Natural killer cell (primary cell): ENCODE measurements at regions not wholly inside any gene's neighbourhood (a gene's known extent, or its start where the extent isn't known, plus 50 kb on each side); places are given as distances from the start of the nearest gene placed in this dataset.

Experiments
- ATAC-seq, 3 donors: fragments of 150-1000 bp in 2 of 3; fragments of 200-7000 bp in 1 of 3; cut with Tn5 transposase; 1 replicate in 1 of 3; 2 replicates in 2 of 3; pipeline ENCODE4 v1.10.0; 2021; ENCODE audit warnings: mild to moderate bottlenecking in 2 of 3, moderate library complexity in 2 of 3
- DNase-seq, 2 donors: peaks; one replicate each; pipeline versions ENCODE4 v3.0.0 to v3.0.0-alpha.2; 2013 to 2021; ENCODE audit warnings: mixed read lengths in 1 of 2
- H3K27ac ChIP-seq: one replicate; pipeline ENCODE4 v1.5.1; 2013; ENCODE audit warnings: mild to moderate bottlenecking, low read length
- H3K27me3 ChIP-seq: one replicate; pipeline ENCODE4 v1.6.1; 2013; ENCODE audit warnings: low read length; ENCODE audit not compliant: control insufficient read depth, insufficient read depth
- H3K36me3 ChIP-seq: one replicate; pipeline ENCODE4 v1.6.1; 2013; ENCODE audit warnings: low read length; ENCODE audit not compliant: control insufficient read depth, insufficient read depth
- H3K4me1 ChIP-seq: one replicate; pipeline ENCODE4 v1.6.1; 2013; ENCODE audit warnings: low read length; ENCODE audit not compliant: control insufficient read depth, insufficient read depth
- H3K4me3 ChIP-seq: one replicate; pipeline ENCODE4 v1.5.1; 2013; ENCODE audit warnings: low read length
- H3K9me3 ChIP-seq: one replicate; pipeline ENCODE4 v1.6.1; 2013; ENCODE audit warnings: low read length; ENCODE audit not compliant: control insufficient read depth, insufficient read depth
- H3K27ac Mint-ChIP-seq, 2 donors: one replicate each; pipeline ENCODE4 v1.8.0; 2022; ENCODE audit warnings: mild to moderate bottlenecking in 2 of 2, mixed read lengths in 2 of 2, moderate library complexity in 1 of 2
- H3K27me3 Mint-ChIP-seq, 2 donors: one replicate each; pipeline ENCODE4 v1.8.0; 2022; ENCODE audit warnings: low read depth in 2 of 2, mixed read lengths in 2 of 2
- H3K36me3 Mint-ChIP-seq: one replicate; pipeline ENCODE4 v1.8.0; 2022; ENCODE audit warnings: mixed read lengths
- H3K4me1 Mint-ChIP-seq, 2 donors: one replicate each; pipeline ENCODE4 v1.8.0; 2022; ENCODE audit warnings: mixed read lengths in 2 of 2
- H3K4me3 Mint-ChIP-seq: one replicate; pipeline ENCODE4 v1.8.0; 2022; ENCODE audit warnings: mild to moderate bottlenecking, moderate library complexity, mixed read lengths
- H3K9me3 Mint-ChIP-seq, 2 donors: one replicate each; pipeline ENCODE4 v1.8.0; 2022; ENCODE audit warnings: mixed read lengths in 2 of 2
- whole genome bisulfite sequencing: methylation state at CpG from one replicate; pipeline ENCODE4 v1.1.7; 2013; ENCODE audit warnings: missing lambda C conversion rate; ENCODE audit not compliant: insufficient coverage; 5-methylcytosine and 5-hydroxymethylcytosine counted together
- intact Hi-C: fragments of 100-400 bp; cut with micrococcal nuclease; formaldehyde crosslinking; loops from one replicate; pipeline ENCODE4 v1.14.2; 2022
- TF ChIP-seq, protein P1 (sequence below): fragments of 200-600 bp; IDR thresholded peaks from one replicate; pipeline ENCODE4 v1.8.0; 2022; ENCODE audit warnings: antibody characterized with exemption

DNA sequence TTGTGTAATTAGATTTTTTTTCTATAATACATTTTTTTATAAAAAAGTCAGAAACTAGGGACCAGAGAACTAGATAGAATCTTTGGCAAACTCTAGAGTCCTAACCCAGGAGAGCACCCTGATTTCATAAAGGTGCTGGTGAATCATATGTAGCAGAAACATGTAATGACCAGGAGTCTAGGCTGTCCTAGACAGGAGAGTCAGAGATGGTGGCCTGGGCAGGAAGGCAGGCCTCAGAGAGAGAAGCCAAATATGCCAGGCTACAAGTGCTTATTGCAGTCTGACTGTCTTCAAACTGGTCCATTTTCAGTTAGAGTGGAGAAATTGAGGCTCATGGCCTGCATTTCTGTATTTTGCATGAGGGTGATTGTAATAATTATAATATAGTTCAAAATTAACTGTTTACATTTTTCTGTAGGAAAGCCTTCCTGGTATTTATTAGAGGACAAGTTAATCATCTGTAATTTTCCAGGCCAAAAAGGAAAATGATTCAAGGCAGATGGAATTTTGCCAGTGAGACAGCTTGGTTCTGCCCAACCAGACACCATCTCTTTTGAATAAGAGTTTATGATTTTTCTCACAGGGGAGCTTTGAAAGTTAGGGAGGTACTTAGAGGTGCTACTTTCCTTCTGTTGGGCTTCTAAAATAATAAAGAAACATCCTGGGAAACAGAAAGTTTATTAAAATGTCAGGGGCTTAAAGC is 129.8 kb downstream of the S1PR1 start:
- Histone ChIP-seq H3K4me3 (no peak overlapping the region), H3K9me3 (no peaks in the 10 kb centered on the region), H3K36me3 (no peaks in the 10 kb centered on the region), H3K27ac (no peak overlapping the region), H3K27me3 (no peaks in the 10 kb centered on the region), H3K4me1 (peaks cover 6% of the 10 kb centered on the region)
- Mint-ChIP-seq H3K4me3 (no peak overlapping the region), H3K36me3 (no peaks in the 10 kb centered on the region), H3K27ac (no peak overlapping the region), H3K27me3 (no peaks in the 10 kb centered on the region), H3K9me3 (no peaks in the 10 kb centered on the region), H3K4me1 (peaks cover 21 to 22% of the 10 kb centered on the region in 2 donors)
- DNase-seq: no peak
- intact Hi-C loops: no loop called here
- ATAC-seq: no peak
- TF ChIP-seq, protein P1, sequence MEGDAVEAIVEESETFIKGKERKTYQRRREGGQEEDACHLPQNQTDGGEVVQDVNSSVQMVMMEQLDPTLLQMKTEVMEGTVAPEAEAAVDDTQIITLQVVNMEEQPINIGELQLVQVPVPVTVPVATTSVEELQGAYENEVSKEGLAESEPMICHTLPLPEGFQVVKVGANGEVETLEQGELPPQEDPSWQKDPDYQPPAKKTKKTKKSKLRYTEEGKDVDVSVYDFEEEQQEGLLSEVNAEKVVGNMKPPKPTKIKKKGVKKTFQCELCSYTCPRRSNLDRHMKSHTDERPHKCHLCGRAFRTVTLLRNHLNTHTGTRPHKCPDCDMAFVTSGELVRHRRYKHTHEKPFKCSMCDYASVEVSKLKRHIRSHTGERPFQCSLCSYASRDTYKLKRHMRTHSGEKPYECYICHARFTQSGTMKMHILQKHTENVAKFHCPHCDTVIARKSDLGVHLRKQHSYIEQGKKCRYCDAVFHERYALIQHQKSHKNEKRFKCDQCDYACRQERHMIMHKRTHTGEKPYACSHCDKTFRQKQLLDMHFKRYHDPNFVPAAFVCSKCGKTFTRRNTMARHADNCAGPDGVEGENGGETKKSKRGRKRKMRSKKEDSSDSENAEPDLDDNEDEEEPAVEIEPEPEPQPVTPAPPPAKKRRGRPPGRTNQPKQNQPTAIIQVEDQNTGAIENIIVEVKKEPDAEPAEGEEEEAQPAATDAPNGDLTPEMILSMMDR: no peak

DNA sequence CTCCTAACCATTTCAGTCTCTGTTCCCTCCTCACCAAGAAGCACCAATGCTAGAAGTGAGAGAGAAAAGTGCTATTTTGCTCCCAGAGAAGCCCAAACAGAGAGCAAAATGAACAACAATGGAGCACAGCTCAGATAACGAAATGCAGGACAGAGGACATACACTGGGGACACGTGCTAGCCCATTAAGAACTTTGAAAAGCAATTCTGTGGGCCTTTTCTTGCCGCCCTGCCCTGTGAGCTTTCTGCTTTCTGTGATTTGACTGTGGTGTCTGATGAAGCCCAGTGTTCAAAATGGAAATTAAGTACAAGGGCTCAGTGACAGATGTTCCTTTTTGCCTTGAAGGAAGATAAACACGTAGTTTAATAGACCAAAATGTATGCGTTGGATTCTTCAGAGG is 130.8 kb downstream of the S1PR1 start:
- 87% methylated on average over 5 of the region's 5 CpGs for WGBS
- Histone ChIP-seq H3K27me3 (no peaks in the 10 kb centered on the region), H3K27ac (no peak overlapping the region), H3K4me3 (no peak overlapping the region), H3K9me3 (no peaks in the 10 kb centered on the region), H3K36me3 (no peaks in the 10 kb centered on the region), H3K4me1 (peaks cover 6% of the 10 kb centered on the region)
- TF ChIP-seq, protein P1: no peak
- H3K36me3 Mint-ChIP-seq: no peaks in the 10 kb centered on the region
- no peaks in the 10 kb centered on the region for H3K9me3 Mint-ChIP-seq
- no peak overlapping the region for H3K27ac Mint-ChIP-seq
- no peak overlapping the region for H3K4me3 Mint-ChIP-seq
- ATAC-seq (no peak), DNase-seq (no peak)
- H3K4me1 Mint-ChIP-seq: peaks cover 21 to 23% of the 10 kb centered on the region in 2 donors
- intact Hi-C loops: no loop called here
- no peaks in the 10 kb centered on the region for H3K27me3 Mint-ChIP-seq

DNA sequence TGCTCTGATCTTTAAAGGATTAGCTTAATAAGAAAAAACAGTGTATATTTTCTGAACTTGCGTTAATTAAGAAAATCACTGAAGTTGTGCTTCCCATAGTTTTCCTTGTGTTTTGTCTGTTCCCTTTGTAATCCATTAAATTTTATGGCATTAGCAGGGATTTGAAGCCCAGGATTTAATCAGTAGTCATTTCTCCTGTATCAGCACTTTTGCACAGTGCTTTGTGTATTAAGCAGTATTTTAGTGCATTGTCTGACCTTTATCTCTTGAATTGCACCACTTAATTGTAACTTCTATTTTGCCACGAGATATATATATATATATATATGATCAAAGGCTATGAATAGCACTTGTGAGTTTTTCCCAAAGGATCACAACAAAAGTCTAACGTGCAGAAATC is 133.7 kb downstream of the S1PR1 start:
- WGBS: 94% methylated on average over 2 of the region's 3 CpGs
- Mint-ChIP-seq H3K27me3 (no peaks in the 10 kb centered on the region), H3K36me3 (no peaks in the 10 kb centered on the region), H3K4me1 (peaks cover 0 to 11% of the 10 kb centered on the region in 2 donors), H3K4me3 (no peak overlapping the region), H3K27ac (no peak overlapping the region), H3K9me3 (no peaks in the 10 kb centered on the region)
- Histone ChIP-seq H3K4me3 (no peak overlapping the region), H3K27ac (no peak overlapping the region), H3K27me3 (no peaks in the 10 kb centered on the region), H3K4me1 (no peaks in the 10 kb centered on the region), H3K36me3 (no peaks in the 10 kb centered on the region), H3K9me3 (no peaks in the 10 kb centered on the region)
- DNase-seq: no peak
- TF ChIP-seq, protein P1: no peak
- intact Hi-C loops: no loop called here
- ATAC-seq: no peak

GRCh38 chr1:101371259-101371658 is 134.4 kb downstream of the S1PR1 start:
- DNase-seq (no peak), ATAC-seq (peak in 1 of 3 donors; percentile 35)
- intact Hi-C loops: no loop called here
- TF ChIP-seq, protein P1: no peak
- no peak overlapping the region for H3K27ac ChIP-seq
- H3K27me3 ChIP-seq: no peaks in the 10 kb centered on the region
- H3K4me3 Mint-ChIP-seq: no peak overlapping the region
- H3K4me3 ChIP-seq: no peak overlapping the region
- H3K9me3 ChIP-seq: no peaks in the 10 kb centered on the region
- H3K4me1 Mint-ChIP-seq: peaks cover 0 to 11% of the 10 kb centered on the region in 2 donors
- H3K4me1 ChIP-seq: no peaks in the 10 kb centered on the region
- H3K36me3 ChIP-seq: no peaks in the 10 kb centered on the region
- no peaks in the 10 kb centered on the region for H3K9me3 Mint-ChIP-seq
- no peak overlapping the region for H3K27ac Mint-ChIP-seq
- no peaks in the 10 kb centered on the region for H3K27me3 Mint-ChIP-seq
- no peaks in the 10 kb centered on the region for H3K36me3 Mint-ChIP-seq
